SJSA1 (cell line): ENCODE measurements at regions not wholly inside any gene's neighbourhood (a gene's known extent, or its start where the extent isn't known, plus 50 kb on each side); places are given as distances from the start of the nearest gene placed in this dataset.

Experiments used
- DNase-seq, 2 experiments: peaks; one replicate each; pipeline ENCODE4 v3.0.0-alpha.2; 2015 to 2020; ENCODE audit warnings: low spot score in 2 of 2, low read depth in 1 of 2
- H3K27ac ChIP-seq: fragments of 250-450 bp; sonication (Bioruptor Pico); 2 replicates; pipeline ENCODE4 v1.5.1; 2020; ENCODE audit warnings: mild to moderate bottlenecking, moderate library complexity
- H3K27me3 ChIP-seq: fragments of 250-450 bp; sonication (Bioruptor Pico); replicated peaks from 2 replicates; pipeline ENCODE4 v1.5.1; 2020; ENCODE audit warnings: mild to moderate bottlenecking, moderate library complexity
- H3K36me3 ChIP-seq: fragments of 250-450 bp; sonication (Bioruptor Pico); 2 replicates; pipeline ENCODE4 v1.5.1; 2020; ENCODE audit warnings: mild to moderate bottlenecking
- H3K4me1 ChIP-seq: fragments of 250-450 bp; sonication (Bioruptor Pico); replicated peaks from 2 replicates; pipeline ENCODE4 v1.6.1; 2021; ENCODE audit warnings: mild to moderate bottlenecking
- H3K4me3 ChIP-seq: fragments of 250-450 bp; sonication (Bioruptor Pico); 2 replicates; pipeline ENCODE4 v1.5.1; 2020; ENCODE audit warnings: mild to moderate bottlenecking
- H3K9me3 ChIP-seq: fragments of 250-450 bp; sonication (Bioruptor Pico); replicated peaks from 2 replicates; pipeline ENCODE4 v1.5.1; 2020; ENCODE audit warnings: mild to moderate bottlenecking

DNA sequence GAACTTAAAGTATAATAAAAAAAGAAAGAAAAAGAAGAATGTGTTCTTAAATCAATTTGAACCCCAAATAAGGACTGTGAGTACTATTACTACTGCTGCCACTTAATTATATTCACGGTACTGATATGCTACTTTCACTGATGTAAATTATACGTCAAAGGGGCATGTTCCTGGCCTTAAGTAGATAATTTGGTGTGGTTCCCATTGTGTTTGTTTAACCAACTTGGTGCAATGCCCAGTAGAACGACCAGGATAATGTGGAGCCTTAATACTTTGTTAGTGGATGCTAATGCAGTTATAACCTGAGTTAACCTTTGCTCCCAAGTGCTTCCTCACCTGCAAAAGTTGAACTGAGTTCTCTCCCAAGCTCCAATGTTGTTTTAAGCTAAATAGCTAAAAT is 142.0 kb downstream of the NR4A2 start:
- no peaks in the 10 kb centered on the region for H3K4me1 ChIP-seq
- DNase-seq, result no peak
- H3K9me3 ChIP-seq, result no peaks in the 10 kb centered on the region
- no peak overlapping the region for H3K27ac ChIP-seq
- no peaks in the 10 kb centered on the region for H3K36me3 ChIP-seq
- H3K27me3 ChIP-seq, result no peaks in the 10 kb centered on the region
- H3K4me3 ChIP-seq, result no peak overlapping the region

DNA sequence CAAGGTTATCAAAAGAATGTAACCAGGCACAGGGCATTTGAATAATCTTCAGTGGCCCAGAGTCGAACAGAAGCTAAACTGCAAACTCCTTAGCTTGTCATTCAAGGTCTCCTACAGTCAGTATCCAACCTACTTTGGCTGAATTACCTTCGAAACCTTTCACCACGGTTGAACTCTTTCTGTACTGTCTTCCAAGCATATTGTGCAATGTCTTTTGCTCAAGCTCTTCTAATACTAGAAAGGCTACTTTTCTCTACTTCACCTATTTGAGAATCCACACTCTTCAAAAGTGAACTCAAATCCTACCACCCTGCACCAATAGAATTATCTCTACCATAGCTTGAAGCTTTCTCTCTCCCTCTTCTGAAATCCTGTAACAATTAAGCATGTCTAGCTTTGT is 142.9 kb downstream of the NR4A2 start:
- Histone ChIP-seq H3K27me3 (no peaks in the 10 kb centered on the region), H3K9me3 (no peaks in the 10 kb centered on the region), H3K4me3 (no peak overlapping the region), H3K4me1 (no peaks in the 10 kb centered on the region), H3K27ac (no peak overlapping the region), H3K36me3 (no peaks in the 10 kb centered on the region)
- no peak for DNase-seq

DNA sequence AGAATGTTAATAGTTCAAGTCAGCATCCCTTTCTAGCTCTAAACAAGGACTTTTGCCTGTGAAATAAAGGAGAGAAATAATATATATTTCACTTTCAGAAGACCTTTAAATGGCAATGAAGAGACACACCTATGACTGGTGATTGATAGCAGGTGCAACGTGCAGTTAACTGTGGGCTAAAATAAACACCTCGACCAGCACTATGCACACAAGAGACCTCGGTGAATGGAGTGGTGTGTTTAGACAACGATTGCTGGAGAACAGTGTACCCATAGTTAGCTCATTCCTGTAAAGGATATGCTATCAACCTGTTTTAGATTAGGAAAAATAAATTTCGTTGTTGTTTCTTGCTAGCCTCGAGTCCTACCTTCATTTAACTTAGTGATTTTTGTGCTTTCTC is 143.4 kb downstream of the NR4A2 start:
- Histone ChIP-seq H3K9me3 (no peaks in the 10 kb centered on the region), H3K27ac (no peak overlapping the region), H3K27me3 (no peaks in the 10 kb centered on the region), H3K4me3 (no peak overlapping the region), H3K4me1 (no peaks in the 10 kb centered on the region), H3K36me3 (no peaks in the 10 kb centered on the region)
- no peak for DNase-seq

DNA sequence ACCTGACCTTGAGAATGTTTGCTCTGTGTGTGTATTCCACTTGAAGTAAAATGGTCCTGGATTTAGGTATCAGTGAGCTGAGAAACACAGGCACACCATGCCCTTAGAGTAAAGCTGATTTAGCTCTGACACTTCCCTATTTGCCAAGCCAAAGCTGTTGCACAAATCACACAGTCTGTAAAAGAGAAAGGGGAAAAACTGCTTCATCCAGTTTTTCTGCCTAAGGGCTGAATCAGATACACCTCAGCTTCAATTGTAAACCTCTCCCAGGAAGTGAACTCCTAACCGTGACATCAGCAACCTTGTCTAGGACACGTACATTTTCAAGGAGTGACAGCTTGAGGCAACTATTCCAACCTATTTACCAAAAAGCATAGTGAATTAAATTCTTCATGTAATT is 150.4 kb downstream of the NR4A2 start:
- H3K9me3 ChIP-seq, result no peaks in the 10 kb centered on the region
- H3K4me3 ChIP-seq, result no peak overlapping the region
- H3K27me3 ChIP-seq, result no peaks in the 10 kb centered on the region; the same call in 1 of the 2 replicates
- no peaks in the 10 kb centered on the region for H3K36me3 ChIP-seq
- no peak overlapping the region for H3K27ac ChIP-seq
- DNase-seq, result no peak
- no peaks in the 10 kb centered on the region for H3K4me1 ChIP-seq

DNA sequence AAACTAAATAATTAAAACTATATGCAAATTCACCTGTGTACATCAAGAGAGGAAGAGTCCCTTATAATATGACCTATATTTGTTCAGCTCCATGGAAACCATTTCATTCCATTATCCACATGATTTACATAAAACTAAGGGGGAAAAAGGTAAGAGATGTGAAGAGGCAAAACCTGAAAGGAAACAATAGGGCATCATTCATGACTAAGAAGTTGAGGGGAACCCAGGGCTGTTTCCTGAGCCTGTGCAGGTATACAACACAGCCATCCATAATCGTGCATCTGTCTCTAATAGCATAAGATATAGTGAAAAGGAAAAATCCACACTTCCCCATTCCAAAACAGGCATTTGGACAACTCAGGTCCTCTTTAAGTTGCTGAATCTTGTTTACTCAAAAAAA is 151.3 kb downstream of the NR4A2 start:
- no peak overlapping the region for H3K4me3 ChIP-seq
- no peaks in the 10 kb centered on the region for H3K4me1 ChIP-seq
- H3K27me3 ChIP-seq, result no peaks in the 10 kb centered on the region; the same call in 1 of the 2 replicates
- H3K9me3 ChIP-seq, result no peaks in the 10 kb centered on the region
- no peak for DNase-seq
- H3K27ac ChIP-seq, result no peak overlapping the region
- no peaks in the 10 kb centered on the region for H3K36me3 ChIP-seq

DNA sequence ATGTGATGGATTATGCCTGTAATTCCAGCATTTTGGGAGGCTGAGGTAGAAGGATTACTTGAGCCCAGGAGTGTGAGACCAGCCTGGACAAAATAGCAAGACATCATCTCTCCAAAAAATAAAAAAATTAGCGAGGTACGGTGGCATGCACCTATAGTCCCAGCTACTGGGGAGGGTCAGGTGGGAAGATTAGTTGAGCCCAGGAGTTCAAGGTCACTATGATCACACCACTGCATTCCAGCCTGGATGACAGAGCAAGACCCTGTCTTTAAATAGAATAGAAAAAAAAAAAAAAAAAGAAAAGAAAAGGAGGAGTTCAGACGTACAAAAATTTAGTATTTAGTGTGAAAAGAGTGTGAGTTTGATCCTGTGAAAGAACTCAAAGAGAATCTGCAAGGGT is 154.9 kb downstream of the NR4A2 start:
- Histone ChIP-seq H3K36me3 (no peaks in the 10 kb centered on the region), H3K4me1 (no peaks in the 10 kb centered on the region)

DNA sequence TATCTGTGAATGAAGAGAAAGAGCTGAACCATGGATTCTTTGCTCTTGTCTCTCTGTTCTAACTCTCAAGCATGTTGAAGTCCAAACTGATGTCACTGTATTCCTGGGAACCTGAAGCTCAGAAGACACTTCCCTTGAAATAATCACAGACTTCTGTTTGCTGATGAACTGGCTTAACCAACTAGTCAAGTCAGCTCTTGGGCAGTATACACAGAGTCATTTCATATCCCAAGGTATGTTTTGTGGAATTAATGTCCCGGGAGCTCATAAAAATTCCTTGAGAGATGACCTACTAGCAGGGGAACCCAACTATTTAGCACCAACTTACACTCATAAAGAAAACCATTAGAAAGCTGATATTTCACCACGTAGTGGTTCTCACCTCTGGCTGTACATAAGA is 156.6 kb downstream of the NR4A2 start:
- H3K9me3 ChIP-seq, result no peaks in the 10 kb centered on the region
- no peaks in the 10 kb centered on the region for H3K36me3 ChIP-seq
- H3K4me1 ChIP-seq, result no peaks in the 10 kb centered on the region
- H3K27me3 ChIP-seq, result no peaks in the 10 kb centered on the region; the same call in 1 of the 2 replicates
- no peak overlapping the region for H3K4me3 ChIP-seq
- no peak overlapping the region for H3K27ac ChIP-seq
- DNase-seq, result no peak

More for the DNA sequence above, 154.9 kb downstream of the NR4A2 start:
- no peak for DNase-seq
- Histone ChIP-seq H3K27ac (no peak overlapping the region), H3K9me3 (no peaks in the 10 kb centered on the region), H3K27me3 (no peaks in the 10 kb centered on the region; the same call in 1 of the 2 replicates), H3K4me3 (no peak overlapping the region)

DNA sequence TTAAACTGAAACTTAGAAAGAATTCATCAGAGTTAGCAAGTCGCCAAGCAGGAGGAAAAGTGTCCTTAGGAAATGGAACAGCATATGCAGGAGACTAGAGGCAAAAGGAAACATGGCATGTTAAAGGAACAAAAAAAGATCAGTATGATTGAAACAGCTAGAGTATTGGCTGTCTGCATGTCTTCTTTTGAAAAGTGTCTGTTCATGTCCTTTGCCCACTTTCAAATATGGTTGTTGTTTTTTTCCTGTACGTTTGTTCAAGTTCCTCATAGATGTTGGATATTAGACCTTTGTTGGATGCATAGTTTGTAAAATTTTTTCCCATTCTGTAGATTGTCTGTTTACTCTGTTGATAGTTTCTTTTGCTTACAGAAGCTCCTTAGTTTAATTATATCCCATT is 161.6 kb downstream of the NR4A2 start:
- no peaks in the 10 kb centered on the region for H3K4me1 ChIP-seq
- no peaks in the 10 kb centered on the region; the same call in none of the 2 replicates for H3K27me3 ChIP-seq
- H3K4me3 ChIP-seq, result no peak overlapping the region
- no peaks in the 10 kb centered on the region for H3K9me3 ChIP-seq
- H3K36me3 ChIP-seq, result no peaks in the 10 kb centered on the region
- no peak overlapping the region for H3K27ac ChIP-seq
- no peak for DNase-seq

DNA sequence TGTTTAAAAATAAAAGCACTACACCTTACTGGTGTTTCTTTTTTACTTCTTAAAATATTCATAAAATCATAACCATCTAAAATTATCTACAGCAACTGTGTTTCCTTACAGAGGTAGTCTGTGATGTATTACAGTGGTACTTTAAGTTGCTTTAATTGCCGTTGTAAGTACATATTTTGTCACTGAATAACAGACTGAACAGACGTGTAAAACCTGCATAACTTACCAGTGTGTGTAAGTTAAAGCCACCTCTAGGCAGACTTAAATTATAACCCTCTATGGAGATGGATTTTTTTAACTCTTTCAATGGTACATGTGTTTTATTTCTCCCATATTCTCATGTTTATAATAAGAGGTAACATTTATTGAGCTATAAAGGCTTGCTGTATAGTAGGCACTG is 166.8 kb downstream of the NR4A2 start:
- Histone ChIP-seq H3K4me1 (no peaks in the 10 kb centered on the region), H3K27me3 (peaks cover 2% of the 10 kb centered on the region; the same call in 1 of the 2 replicates), H3K9me3 (no peaks in the 10 kb centered on the region), H3K4me3 (no peak overlapping the region), H3K36me3 (no peaks in the 10 kb centered on the region), H3K27ac (no peak overlapping the region)
- DNase-seq, result no peak

DNA sequence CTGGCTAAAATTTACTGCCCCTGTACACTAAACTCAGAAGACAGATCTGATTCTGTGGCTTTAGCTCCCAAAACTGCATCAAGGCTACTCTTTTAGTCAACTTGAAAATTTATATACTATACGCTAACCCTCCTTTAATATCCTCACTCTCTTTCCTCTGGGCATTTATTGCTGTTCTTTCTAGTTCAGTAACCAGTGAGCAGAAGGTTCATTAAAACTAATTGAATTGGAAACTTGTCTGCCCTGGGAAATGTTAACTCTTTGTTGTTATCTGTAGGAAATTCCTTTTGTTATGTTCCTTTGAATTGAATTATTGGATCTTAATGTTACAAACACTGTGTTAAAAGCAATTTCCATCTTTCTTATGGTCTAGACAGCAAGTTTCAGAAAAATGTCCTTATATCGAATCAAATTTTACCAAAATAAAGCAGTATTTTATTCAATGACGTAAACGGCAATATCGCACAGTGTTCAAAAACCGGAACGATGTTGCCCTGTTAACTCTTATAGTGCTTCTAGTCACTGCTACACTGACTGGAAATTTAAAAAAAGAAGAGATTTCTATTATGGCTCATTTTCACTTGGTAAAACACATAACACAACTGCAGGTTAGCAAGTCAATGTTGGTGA is 168.3 kb downstream of the NR4A2 start:
- no peaks in the 10 kb centered on the region for H3K36me3 ChIP-seq
- H3K4me3 ChIP-seq, result no peak overlapping the region
- H3K4me1 ChIP-seq, result no peaks in the 10 kb centered on the region
- H3K27ac ChIP-seq, result no peak overlapping the region
- peaks cover 2% of the 10 kb centered on the region; the same call in 1 of the 2 replicates for H3K27me3 ChIP-seq
- no peak for DNase-seq
- no peaks in the 10 kb centered on the region for H3K9me3 ChIP-seq

DNA sequence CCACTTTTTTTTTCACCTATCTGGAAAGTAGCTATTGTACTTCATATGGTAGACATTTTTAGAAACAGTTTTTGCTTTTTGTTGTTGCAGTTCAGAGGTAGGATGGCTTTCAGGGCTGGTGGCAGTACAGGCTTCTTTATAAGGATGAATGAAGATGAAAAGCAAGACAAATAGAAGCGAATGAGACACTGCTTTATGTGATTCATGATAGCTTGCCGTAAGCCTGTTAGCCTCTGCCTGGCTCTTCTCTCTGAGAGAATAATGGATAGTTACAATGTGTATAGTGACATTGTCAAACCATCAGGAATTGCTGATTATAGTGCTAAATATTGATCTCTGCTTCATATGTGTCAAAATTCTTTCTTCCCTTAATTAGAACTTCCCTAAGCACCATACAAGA is 173.7 kb downstream of the NR4A2 start:
- Histone ChIP-seq H3K27ac (no peak overlapping the region), H3K36me3 (no peaks in the 10 kb centered on the region), H3K9me3 (no peaks in the 10 kb centered on the region), H3K4me3 (no peak overlapping the region), H3K4me1 (no peaks in the 10 kb centered on the region), H3K27me3 (0 out of 2 replicates have a peak, but pooled peaks cover 4% of the 10 kb centered on the region)
- no peak for DNase-seq

DNA sequence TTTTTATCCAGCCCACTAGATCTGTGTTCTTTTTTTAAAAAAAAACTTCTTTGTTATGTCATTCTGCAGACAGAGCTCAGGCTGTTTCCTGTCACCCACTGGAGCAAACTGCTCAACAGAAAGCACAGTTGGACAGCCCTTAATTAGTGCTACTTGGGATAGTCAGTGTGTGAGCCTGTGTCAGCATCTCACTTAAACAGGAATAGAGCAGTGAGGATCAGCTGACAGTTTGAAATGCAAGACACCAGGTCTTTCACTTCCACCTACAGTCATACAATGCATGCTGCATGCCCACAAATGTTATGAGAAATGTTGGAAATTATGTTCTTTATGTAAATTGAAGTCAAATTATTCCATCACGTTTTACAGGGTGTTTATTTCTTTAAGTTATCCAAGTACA is 174.9 kb downstream of the NR4A2 start:
- Histone ChIP-seq H3K4me3 (no peak overlapping the region), H3K4me1 (no peaks in the 10 kb centered on the region), H3K36me3 (no peaks in the 10 kb centered on the region), H3K27me3 (0 out of 2 replicates have a peak, but pooled peaks cover 2% of the 10 kb centered on the region), H3K9me3 (no peaks in the 10 kb centered on the region), H3K27ac (no peak overlapping the region)
- DNase-seq, result no peak

DNA sequence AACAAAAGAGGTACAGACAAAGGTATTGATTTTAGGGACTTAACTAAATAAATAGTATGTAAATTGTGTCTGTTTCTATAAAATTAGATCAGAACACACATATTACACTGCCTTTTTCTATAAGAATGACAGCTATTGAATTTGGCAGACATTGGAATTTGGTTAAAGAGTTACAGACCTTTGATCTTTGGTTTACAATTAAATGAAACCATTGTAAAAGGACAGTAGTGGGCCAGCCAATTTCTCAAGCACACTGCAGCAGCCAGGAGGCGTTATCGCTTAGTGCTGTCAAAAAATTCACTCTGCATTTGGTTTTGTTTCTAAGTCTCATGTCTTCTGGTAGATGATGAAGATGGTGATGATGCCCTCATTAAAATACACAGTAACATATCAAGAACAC is 175.9 kb downstream of the NR4A2 start:
- H3K36me3 ChIP-seq, result no peaks in the 10 kb centered on the region
- no peak overlapping the region for H3K27ac ChIP-seq
- no peak for DNase-seq
- H3K4me1 ChIP-seq, result no peaks in the 10 kb centered on the region
- H3K9me3 ChIP-seq, result no peaks in the 10 kb centered on the region
- H3K27me3 ChIP-seq, result 0 out of 2 replicates have a peak, but pooled peaks cover 2% of the 10 kb centered on the region
- no peak overlapping the region for H3K4me3 ChIP-seq

DNA sequence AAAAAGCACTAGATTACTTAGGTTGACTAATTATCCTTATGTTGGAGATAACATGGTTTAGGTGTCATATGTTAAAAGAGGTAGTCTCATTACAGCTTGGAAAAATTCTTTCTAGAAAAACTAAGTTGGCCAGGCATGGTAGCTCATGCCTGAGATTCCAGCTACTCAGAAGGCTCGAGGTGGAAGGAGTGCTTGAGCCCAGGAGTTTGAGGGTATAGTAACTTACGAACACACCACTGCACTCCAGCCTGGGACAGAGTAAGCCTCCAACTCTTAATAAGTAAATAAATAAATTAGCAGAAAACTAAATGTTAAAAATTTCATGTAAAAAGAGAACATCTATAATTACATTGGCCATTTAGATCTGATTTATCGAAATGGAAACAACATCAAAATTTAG is 177.2 kb downstream of the NR4A2 start:
- Histone ChIP-seq H3K4me3 (no peak overlapping the region), H3K9me3 (no peaks in the 10 kb centered on the region), H3K27ac (no peak overlapping the region), H3K36me3 (no peaks in the 10 kb centered on the region), H3K27me3 (0 out of 2 replicates have a peak, but pooled peaks cover 2% of the 10 kb centered on the region), H3K4me1 (no peaks in the 10 kb centered on the region)
- DNase-seq, result no peak

DNA sequence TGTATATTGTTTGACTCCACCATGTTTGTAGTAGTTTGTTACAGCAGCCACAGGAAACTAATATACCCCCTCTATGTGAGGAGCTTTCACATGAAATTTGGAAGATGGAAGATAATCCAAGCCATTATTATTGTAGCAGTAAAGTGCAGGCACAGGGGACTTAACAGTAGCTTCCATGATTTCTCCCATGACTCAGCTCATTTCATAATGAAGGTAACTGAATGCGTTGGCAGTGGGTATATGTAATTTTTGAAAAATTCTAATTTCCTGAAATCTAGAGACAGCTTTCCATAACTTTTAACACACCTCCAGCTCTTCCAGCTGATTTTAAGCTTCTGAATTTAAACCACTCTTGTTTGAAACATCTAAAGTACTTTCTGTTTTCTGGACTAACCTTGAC is 181.2 kb downstream of the NR4A2 start:
- Histone ChIP-seq H3K27me3 (no peaks in the 10 kb centered on the region), H3K9me3 (no peaks in the 10 kb centered on the region), H3K4me1 (no peaks in the 10 kb centered on the region), H3K27ac (no peak overlapping the region), H3K4me3 (no peak overlapping the region), H3K36me3 (no peaks in the 10 kb centered on the region)
- no peak for DNase-seq
